ENCODE measurements at regions not wholly inside any gene's neighbourhood (a gene's known extent, or its start where the extent isn't known, plus 50 kb on each side); places are given as distances from the start of the nearest gene placed in this dataset.

DNA sequence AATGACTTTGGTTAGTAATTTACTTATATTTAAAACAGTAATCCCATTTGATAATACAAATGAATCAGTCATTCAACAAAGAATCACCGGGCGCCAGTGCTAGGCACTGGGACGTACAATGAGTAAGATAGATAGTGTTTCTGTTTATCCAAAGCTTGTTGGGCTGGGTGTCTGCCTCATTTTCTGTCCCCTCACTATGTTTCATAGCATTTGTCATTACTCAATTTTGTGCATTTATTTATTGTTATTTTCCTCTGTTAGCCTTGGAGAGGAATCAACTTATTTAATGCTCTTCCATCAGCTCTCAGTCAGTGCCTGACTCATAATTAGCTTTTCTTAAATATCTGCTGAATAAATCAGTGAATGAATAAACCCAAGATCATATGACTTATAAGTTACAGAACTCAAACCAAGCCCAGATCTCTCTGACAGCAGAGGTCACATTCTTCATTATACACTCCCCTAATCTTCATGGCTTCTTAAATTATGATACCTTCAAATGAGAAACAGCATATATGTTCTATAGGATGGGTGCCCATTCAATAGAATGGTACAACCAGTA is 86.2 kb downstream of the TSPAN8 start:
- WGBS (ENCODE audit: insufficient coverage, insufficient read length) = no CpG with 5 or more reads among the region's 3 CpGs
- H3K9me3 ChIP-seq (ENCODE audit: control insufficient read depth, insufficient read depth, low read length) = no peaks in the 10 kb centered on the region
- H3K36me3 ChIP-seq (ENCODE audit: control insufficient read depth, insufficient read depth, low read length) = no peaks in the 10 kb centered on the region
- H3K4me1 ChIP-seq (ENCODE audit: control insufficient read depth, insufficient read depth, low read length) = no peaks in the 10 kb centered on the region
- no peak for DNase-seq (ENCODE audit: low read depth, low spot score)
- H3K27ac ChIP-seq (ENCODE audit: low read length) = no peak overlapping the region
- H3K27me3 ChIP-seq (ENCODE audit: control insufficient read depth, insufficient read depth, low read length) = no peaks in the 10 kb centered on the region
- no peak overlapping the region for H3K4me3 ChIP-seq (ENCODE audit: low read length)

DNA sequence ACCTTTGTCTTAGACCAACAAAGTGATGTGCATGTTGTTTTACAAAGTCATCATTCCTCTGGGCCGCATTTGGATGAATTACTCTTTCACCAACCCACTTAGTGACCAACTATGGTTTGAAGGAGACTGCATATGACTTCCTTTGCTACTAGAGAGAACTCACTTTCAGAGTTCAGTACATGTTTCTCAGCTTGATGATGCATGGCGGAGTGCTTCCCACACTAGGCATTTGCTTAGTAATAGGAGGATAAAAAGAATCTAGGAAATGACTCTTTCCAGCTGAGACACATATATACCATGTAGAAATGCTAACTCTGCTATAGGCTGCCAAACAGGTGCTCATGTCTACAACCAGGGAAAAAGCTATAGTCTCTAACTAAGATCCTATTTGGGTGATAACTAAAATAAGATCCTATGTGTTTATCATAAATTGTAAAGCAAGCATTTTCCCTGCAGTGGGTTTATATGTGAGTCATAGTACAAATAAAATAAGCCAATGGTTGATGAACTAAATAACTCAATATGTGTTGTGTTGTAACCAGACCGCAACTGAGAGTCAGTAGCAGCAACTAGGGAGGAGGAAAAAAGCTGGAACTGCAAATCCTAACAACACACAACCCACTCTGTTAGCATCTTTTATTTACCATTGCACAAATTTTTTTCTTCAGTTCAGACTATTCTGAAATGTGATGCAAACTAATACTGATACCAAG is 87.2 kb downstream of the TSPAN8 start:
- Histone ChIP-seq H3K36me3 (ENCODE audit: control insufficient read depth, insufficient read depth, low read length) (no peaks in the 10 kb centered on the region), H3K4me1 (ENCODE audit: control insufficient read depth, insufficient read depth, low read length) (no peaks in the 10 kb centered on the region), H3K4me3 (ENCODE audit: low read length) (no peak overlapping the region), H3K27me3 (ENCODE audit: control insufficient read depth, insufficient read depth, low read length) (no peaks in the 10 kb centered on the region), H3K9me3 (ENCODE audit: control insufficient read depth, insufficient read depth, low read length) (no peaks in the 10 kb centered on the region), H3K27ac (ENCODE audit: low read length) (no peak overlapping the region)
- WGBS (ENCODE audit: insufficient coverage, insufficient read length) = no CpG with 5 or more reads among the region's 3 CpGs
- no peak for DNase-seq (ENCODE audit: low read depth, low spot score)

GRCh38 chr12:71069311-71069710 is 88.5 kb downstream of the TSPAN8 start:
- Histone ChIP-seq H3K4me3 (ENCODE audit: low read length) (no peak overlapping the region), H3K9me3 (ENCODE audit: control insufficient read depth, insufficient read depth, low read length) (no peaks in the 10 kb centered on the region), H3K27ac (ENCODE audit: low read length) (no peak overlapping the region), H3K36me3 (ENCODE audit: control insufficient read depth, insufficient read depth, low read length) (no peaks in the 10 kb centered on the region), H3K4me1 (ENCODE audit: control insufficient read depth, insufficient read depth, low read length) (no peaks in the 10 kb centered on the region), H3K27me3 (ENCODE audit: control insufficient read depth, insufficient read depth, low read length) (no peaks in the 10 kb centered on the region)
- no peak for DNase-seq (ENCODE audit: low read depth, low spot score)
- no CpG with 5 or more reads among the region's 2 CpGs for WGBS (ENCODE audit: insufficient coverage, insufficient read length)

GRCh38 chr12:71063087-71063486 is 94.7 kb downstream of the TSPAN8 start:
- Histone ChIP-seq H3K27me3 (ENCODE audit: control insufficient read depth, insufficient read depth, low read length) (no peaks in the 10 kb centered on the region), H3K27ac (ENCODE audit: low read length) (no peak overlapping the region), H3K4me1 (ENCODE audit: control insufficient read depth, insufficient read depth, low read length) (no peaks in the 10 kb centered on the region), H3K36me3 (ENCODE audit: control insufficient read depth, insufficient read depth, low read length) (no peaks in the 10 kb centered on the region), H3K9me3 (ENCODE audit: control insufficient read depth, insufficient read depth, low read length) (no peaks in the 10 kb centered on the region), H3K4me3 (ENCODE audit: low read length) (no peak overlapping the region)
- 100% methylated on average over 1 of the region's 7 CpGs for whole genome bisulfite sequencing (ENCODE audit: insufficient coverage, insufficient read length)
- no peak for DNase-seq (ENCODE audit: low read depth, low spot score)

- WGBS (ENCODE audit: insufficient coverage, insufficient read length) = no CpG with 5 or more reads among the region's 1 CpG
- Histone ChIP-seq H3K4me1 (ENCODE audit: control insufficient read depth, insufficient read depth, low read length) (no peaks in the 10 kb centered on the region), H3K9me3 (ENCODE audit: control insufficient read depth, insufficient read depth, low read length) (no peaks in the 10 kb centered on the region), H3K27ac (ENCODE audit: low read length) (no peak overlapping the region), H3K36me3 (ENCODE audit: control insufficient read depth, insufficient read depth, low read length) (no peaks in the 10 kb centered on the region), H3K4me3 (ENCODE audit: low read length) (no peak overlapping the region), H3K27me3 (ENCODE audit: control insufficient read depth, insufficient read depth, low read length) (no peaks in the 10 kb centered on the region)
- no peak for DNase-seq (ENCODE audit: low read depth, low spot score)
These were observed 96.3 kb downstream of the TSPAN8 start for GRCh38 chr12:71061451-71061850.

- no peak overlapping the region for H3K27ac ChIP-seq (ENCODE audit: low read length)
- no peaks in the 10 kb centered on the region for H3K4me1 ChIP-seq (ENCODE audit: control insufficient read depth, insufficient read depth, low read length)
- no peaks in the 10 kb centered on the region for H3K27me3 ChIP-seq (ENCODE audit: control insufficient read depth, insufficient read depth, low read length)
- DNase-seq (ENCODE audit: low read depth, low spot score) = no peak
- WGBS (ENCODE audit: insufficient coverage, insufficient read length) = no CpG with 5 or more reads among the region's 4 CpGs
- H3K36me3 ChIP-seq (ENCODE audit: control insufficient read depth, insufficient read depth, low read length) = no peaks in the 10 kb centered on the region
- H3K4me3 ChIP-seq (ENCODE audit: low read length) = no peak overlapping the region
- H3K9me3 ChIP-seq (ENCODE audit: control insufficient read depth, insufficient read depth, low read length) = no peaks in the 10 kb centered on the region
These were observed 97.4 kb downstream of the TSPAN8 start for GRCh38 chr12:71060426-71060825.

- WGBS (ENCODE audit: insufficient coverage, insufficient read length) = no CpG with 5 or more reads among the region's 2 CpGs
- Histone ChIP-seq H3K36me3 (ENCODE audit: control insufficient read depth, insufficient read depth, low read length) (no peaks in the 10 kb centered on the region), H3K9me3 (ENCODE audit: control insufficient read depth, insufficient read depth, low read length) (no peaks in the 10 kb centered on the region), H3K27ac (ENCODE audit: low read length) (no peak overlapping the region), H3K4me3 (ENCODE audit: low read length) (no peak overlapping the region), H3K27me3 (ENCODE audit: control insufficient read depth, insufficient read depth, low read length) (no peaks in the 10 kb centered on the region), H3K4me1 (ENCODE audit: control insufficient read depth, insufficient read depth, low read length) (no peaks in the 10 kb centered on the region)
- DNase-seq (ENCODE audit: low read depth, low spot score) = no peak
These were observed 100.5 kb downstream of the TSPAN8 start for GRCh38 chr12:71057330-71057729.

GRCh38 chr12:71054551-71054950 is 103.2 kb downstream of the TSPAN8 start:
- H3K4me1 ChIP-seq (ENCODE audit: control insufficient read depth, insufficient read depth, low read length) = no peaks in the 10 kb centered on the region
- H3K4me3 ChIP-seq (ENCODE audit: low read length) = no peak overlapping the region
- no CpG with 5 or more reads among the region's 2 CpGs for WGBS (ENCODE audit: insufficient coverage, insufficient read length)
- no peak for DNase-seq (ENCODE audit: low read depth, low spot score)
- H3K36me3 ChIP-seq (ENCODE audit: control insufficient read depth, insufficient read depth, low read length) = no peaks in the 10 kb centered on the region
- H3K27ac ChIP-seq (ENCODE audit: low read length) = no peak overlapping the region
- H3K9me3 ChIP-seq (ENCODE audit: control insufficient read depth, insufficient read depth, low read length) = no peaks in the 10 kb centered on the region
- H3K27me3 ChIP-seq (ENCODE audit: control insufficient read depth, insufficient read depth, low read length) = no peaks in the 10 kb centered on the region

GRCh38 chr12:71046215-71046614 is 111.6 kb downstream of the TSPAN8 start:
- no peaks in the 10 kb centered on the region for H3K27me3 ChIP-seq (ENCODE audit: control insufficient read depth, insufficient read depth, low read length)
- no peaks in the 10 kb centered on the region for H3K4me1 ChIP-seq (ENCODE audit: control insufficient read depth, insufficient read depth, low read length)
- DNase-seq (ENCODE audit: low read depth, low spot score) = no peak
- no peaks in the 10 kb centered on the region for H3K36me3 ChIP-seq (ENCODE audit: control insufficient read depth, insufficient read depth, low read length)
- H3K27ac ChIP-seq (ENCODE audit: low read length) = no peak overlapping the region
- no peaks in the 10 kb centered on the region for H3K9me3 ChIP-seq (ENCODE audit: control insufficient read depth, insufficient read depth, low read length)
- no peak overlapping the region for H3K4me3 ChIP-seq (ENCODE audit: low read length)

- Histone ChIP-seq H3K4me3 (ENCODE audit: low read length) (no peak overlapping the region), H3K27ac (ENCODE audit: low read length) (no peak overlapping the region)
These were observed 112.0 kb downstream of the TSPAN8 start for GRCh38 chr12:71045781-71046180.

DNA sequence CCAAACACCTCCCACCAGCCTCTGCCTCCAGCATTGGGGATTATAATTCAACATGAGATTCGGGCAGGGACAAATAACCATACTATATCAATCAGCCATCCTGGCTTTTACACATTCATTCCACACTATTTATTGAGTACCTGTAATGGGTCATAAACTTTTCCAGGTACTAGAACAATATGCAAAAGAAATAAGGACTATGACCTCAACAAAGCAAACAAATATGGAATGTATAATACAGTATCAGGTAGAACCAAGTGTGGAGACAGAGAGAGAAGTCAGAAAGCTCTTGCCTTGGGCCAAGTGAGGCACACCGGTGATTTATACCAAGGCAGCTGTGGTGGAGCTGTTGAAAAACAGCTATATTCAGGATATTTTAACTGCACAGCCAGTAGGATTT is 116.3 kb downstream of the TSPAN8 start:
- no peaks in the 10 kb centered on the region for H3K4me1 ChIP-seq (ENCODE audit: control insufficient read depth, insufficient read depth, low read length)
- no peaks in the 10 kb centered on the region for H3K9me3 ChIP-seq (ENCODE audit: control insufficient read depth, insufficient read depth, low read length)
- H3K36me3 ChIP-seq (ENCODE audit: control insufficient read depth, insufficient read depth, low read length) = no peaks in the 10 kb centered on the region
- H3K27me3 ChIP-seq (ENCODE audit: control insufficient read depth, insufficient read depth, low read length) = no peaks in the 10 kb centered on the region
- no peak overlapping the region for H3K4me3 ChIP-seq (ENCODE audit: low read length)
- WGBS (ENCODE audit: insufficient coverage, insufficient read length) = no CpG with 5 or more reads among the region's 2 CpGs
- H3K27ac ChIP-seq (ENCODE audit: low read length) = no peak overlapping the region
- no peak for DNase-seq (ENCODE audit: low read depth, low spot score)

More at GRCh38 chr12:71045781-71046180, 112.0 kb downstream of the TSPAN8 start:
- Histone ChIP-seq H3K4me1 (ENCODE audit: control insufficient read depth, insufficient read depth, low read length) (no peaks in the 10 kb centered on the region), H3K36me3 (ENCODE audit: control insufficient read depth, insufficient read depth, low read length) (no peaks in the 10 kb centered on the region), H3K27me3 (ENCODE audit: control insufficient read depth, insufficient read depth, low read length) (no peaks in the 10 kb centered on the region), H3K9me3 (ENCODE audit: control insufficient read depth, insufficient read depth, low read length) (no peaks in the 10 kb centered on the region)
- DNase-seq (ENCODE audit: low read depth, low spot score) = no peak
- WGBS (ENCODE audit: insufficient coverage, insufficient read length) = no CpG with 5 or more reads among the region's 1 CpG
